GM12872 (cell line): ENCODE measurements at regions not wholly inside any gene's neighbourhood (a gene's known extent, or its start where the extent isn't known, plus 50 kb on each side); places are given as distances from the start of the nearest gene placed in this dataset.

Source experiments
- TF ChIP-seq, protein P1 (sequence below): IDR thresholded peaks from 3 replicates; pipeline ENCODE4 v1.5.1; 2011; ENCODE audit warnings: low read depth, mild to moderate bottlenecking, low read length, moderate library complexity; ENCODE audit not compliant: insufficient read depth

DNA sequence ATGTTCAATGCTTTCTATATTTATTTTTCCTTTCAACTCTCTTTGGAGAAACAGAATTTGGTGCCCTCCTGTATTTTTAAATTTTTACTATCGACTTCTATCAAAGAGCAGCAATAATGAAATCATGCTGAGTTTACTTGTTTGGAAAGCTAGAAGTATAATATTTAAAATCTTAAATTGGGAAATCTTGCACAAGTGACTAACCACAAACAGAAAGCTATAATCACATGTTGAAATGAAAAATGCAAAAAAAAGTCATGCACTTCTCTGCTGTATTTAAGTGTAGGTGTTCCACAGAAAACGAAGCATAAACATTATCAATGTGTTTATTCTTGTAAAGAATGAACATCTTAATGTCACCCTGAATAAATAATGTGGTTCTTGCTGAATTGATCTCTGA is 306.1 kb downstream of the PCDH18 start:
- TF ChIP-seq, protein P1, sequence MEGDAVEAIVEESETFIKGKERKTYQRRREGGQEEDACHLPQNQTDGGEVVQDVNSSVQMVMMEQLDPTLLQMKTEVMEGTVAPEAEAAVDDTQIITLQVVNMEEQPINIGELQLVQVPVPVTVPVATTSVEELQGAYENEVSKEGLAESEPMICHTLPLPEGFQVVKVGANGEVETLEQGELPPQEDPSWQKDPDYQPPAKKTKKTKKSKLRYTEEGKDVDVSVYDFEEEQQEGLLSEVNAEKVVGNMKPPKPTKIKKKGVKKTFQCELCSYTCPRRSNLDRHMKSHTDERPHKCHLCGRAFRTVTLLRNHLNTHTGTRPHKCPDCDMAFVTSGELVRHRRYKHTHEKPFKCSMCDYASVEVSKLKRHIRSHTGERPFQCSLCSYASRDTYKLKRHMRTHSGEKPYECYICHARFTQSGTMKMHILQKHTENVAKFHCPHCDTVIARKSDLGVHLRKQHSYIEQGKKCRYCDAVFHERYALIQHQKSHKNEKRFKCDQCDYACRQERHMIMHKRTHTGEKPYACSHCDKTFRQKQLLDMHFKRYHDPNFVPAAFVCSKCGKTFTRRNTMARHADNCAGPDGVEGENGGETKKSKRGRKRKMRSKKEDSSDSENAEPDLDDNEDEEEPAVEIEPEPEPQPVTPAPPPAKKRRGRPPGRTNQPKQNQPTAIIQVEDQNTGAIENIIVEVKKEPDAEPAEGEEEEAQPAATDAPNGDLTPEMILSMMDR = no peak

DNA sequence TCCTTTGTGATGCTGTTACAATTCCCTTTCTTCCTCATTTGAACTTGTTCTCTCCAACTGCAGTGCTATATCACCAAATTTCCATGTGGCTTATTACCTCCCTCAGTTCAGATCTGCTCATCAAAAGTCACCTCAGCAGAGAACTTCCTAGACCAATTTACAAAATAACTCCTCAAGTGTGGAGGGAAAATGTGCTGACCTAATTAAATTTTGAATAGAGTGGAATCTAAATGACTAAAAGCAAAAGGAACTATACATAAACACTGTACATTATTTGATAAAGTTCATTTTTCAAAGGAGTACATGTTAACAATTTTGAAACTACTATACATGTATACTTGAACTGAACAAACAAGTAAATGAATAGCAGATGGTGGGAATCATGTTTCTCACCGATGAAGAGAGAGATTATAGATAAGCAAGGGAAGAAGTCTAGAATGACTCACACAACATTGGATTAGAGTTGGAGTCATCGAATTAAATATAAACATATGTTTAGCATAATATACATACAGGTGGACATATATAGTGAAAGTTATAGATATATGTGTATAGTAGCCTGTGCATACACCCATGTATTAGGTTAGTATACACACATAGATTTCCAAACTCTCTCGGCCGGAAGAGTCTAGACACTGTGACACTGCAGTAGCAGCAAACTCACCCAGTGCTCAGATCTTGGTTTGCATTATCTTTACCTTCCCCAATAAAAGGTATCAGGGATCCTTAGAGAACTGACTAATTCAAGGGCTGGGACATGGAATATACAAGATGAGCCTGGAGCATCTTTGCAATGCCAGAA is 318.7 kb downstream of the PCDH18 start:
- TF ChIP-seq, protein P1 = no peak

DNA sequence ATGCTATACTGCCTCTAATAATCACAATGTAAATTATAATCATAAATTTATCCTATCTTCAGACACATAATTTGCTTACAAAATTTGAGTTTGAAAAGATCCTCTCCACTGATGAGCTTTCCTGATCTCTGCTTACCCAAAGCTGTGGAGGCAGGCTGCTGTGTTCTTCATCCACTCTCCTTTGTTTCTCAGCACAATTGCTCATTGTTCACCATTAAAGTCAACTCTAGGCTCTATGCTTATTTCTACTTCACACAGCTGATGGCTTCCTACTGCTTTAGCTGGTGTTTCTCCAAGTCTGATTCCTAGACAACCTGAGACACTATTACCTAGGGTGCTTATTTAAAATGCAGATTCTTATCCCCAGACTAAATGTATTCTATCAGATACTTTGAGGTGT is 319.7 kb downstream of the PCDH18 start:
- TF ChIP-seq, protein P1 = no peak

DNA sequence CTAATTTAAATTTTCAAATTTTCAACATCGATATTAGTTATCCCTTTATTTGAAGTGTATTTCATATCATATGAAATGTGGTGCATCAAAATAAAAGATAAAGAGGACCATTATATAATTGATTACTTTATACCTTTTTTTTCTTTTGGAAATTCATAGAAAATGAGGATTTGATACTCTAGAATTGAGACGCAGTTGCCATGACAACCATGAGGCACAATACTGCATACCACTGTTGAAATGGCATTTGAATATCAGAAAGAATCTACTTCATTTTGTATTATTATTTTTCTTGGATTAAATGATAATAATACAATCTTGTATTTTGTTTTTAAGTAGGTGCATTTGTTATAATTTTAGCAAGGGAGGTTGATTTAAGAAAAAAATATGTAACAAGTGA is 323.1 kb downstream of the PCDH18 start:
- TF ChIP-seq, protein P1 = no peak

DNA sequence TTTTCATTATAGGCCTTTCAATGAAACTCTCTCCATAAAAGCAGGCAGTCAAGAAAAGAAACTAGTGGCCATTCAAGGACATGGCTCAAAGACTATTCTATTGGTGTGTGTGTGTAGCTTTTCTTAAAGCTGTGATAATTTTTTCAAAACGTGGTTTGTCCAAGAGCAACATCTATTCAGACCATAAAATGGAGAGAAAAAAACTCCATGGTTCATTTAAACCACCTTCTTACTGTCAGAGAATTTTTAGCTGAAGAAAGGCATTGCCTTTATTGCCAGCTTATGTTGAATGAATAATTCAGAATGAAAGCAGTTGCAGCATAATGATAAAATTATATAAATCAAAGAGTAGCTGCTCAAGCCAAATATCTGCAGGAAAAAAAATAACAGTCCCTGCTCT is 325.5 kb downstream of the PCDH18 start:
- TF ChIP-seq, protein P1 = no peak

DNA sequence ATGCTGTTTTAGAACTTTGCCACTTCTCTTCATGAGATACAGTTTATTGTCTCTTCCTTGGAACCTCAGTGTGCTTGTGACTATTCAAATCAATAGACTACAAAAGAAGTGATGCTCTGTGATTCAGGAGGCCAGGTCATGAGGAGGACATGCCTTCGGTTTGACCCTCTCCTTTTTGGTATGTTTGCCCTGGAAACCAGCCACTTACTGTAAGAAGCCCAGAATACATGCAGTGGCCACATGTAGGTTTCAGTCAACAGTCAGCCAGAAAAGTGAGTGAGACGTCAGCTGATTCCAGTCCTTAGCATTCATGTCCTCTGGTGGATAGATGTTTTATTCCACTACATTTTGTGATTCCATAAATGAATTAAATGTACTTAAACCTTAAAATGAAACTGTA is 328.7 kb downstream of the PCDH18 start:
- TF ChIP-seq, protein P1 = no peak

DNA sequence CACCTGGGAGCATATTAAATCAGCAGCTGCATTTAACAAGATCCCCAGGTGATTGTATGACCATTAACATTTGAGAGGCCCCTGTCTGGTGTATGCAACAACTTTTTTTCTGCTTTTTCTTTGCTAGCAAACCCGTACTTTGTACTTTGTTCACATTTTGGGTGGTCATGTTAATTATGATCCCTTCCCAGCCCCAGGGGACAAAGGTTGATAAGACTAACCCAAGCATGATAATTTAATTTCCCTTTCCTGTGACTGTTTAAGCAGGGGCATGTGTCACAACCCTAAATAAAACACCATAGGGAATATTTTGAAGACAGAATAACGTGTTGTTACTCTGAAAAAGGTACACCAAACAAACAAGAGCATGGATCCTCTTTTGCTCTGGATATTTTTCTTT is 332.0 kb downstream of the PCDH18 start:
- TF ChIP-seq, protein P1 = no peak
